HG03045 (cell line): ENCODE measurements at regions not wholly inside any gene's neighbourhood (a gene's known extent, or its start where the extent isn't known, plus 50 kb on each side); places are given as distances from the start of the nearest gene placed in this dataset.

ENCODE experiments used
- ATAC-seq: cut with Tn5 transposase; IDR thresholded peaks from one replicate; pipeline ENCODE4 v1.9.1; 2021; ENCODE audit warnings: mild to moderate bottlenecking, moderate library complexity; ENCODE audit not compliant: unreplicated experiment

GRCh38 chr6:14422917-14423316, 305.3 kb downstream of the CD83 start:
- no peak for ATAC-seq

DNA sequence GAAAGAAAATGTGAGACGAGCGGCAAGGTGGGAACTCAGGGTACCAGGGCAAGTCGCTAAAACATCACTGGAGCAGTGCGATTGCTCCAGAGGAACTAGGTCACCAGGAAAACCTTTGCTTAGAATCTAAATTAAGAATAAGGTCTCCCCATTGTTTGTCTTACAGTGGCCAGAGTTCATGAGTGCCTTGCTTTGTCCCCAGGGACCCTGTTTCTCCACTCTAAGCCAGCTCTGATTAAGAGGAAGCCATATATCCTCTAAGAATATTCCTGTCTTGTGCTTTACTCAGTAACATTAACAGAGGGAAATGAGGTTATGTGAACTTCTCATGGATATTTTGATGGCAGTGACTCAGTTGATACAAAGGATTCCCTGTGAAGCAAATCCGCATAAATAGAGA, 305.8 kb downstream of the CD83 start:
- no peak for ATAC-seq

GRCh38 chr6:14423955-14424354, 306.4 kb downstream of the CD83 start:
- no peak for ATAC-seq

- no peak for ATAC-seq
These were observed 308.2 kb downstream of the CD83 start for GRCh38 chr6:14425805-14426204.

GRCh38 chr6:14426281-14426680, 308.7 kb downstream of the CD83 start:
- no peak for ATAC-seq

GRCh38 chr6:14428269-14428668, 310.7 kb downstream of the CD83 start:
- ATAC-seq, result no peak

DNA sequence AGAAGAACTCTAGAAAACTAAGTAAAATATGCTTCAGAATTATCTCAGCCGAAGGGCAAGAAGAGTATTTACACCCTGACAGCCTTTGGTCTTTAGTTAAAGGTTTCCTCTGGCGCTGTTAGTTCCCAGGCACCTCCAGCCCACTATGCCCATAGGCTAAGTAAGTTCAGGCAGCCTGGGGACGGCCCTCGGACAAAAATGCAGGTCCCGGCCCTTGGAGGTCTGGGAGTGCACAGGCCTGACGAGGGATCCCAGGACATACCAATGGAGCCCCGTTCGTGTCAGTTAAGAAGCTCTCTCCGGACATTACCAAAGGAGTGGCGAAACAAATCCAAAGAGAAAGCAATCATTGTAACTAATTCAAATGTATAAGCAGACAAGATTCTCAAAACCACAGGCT, 311.8 kb downstream of the CD83 start:
- no peak for ATAC-seq

DNA sequence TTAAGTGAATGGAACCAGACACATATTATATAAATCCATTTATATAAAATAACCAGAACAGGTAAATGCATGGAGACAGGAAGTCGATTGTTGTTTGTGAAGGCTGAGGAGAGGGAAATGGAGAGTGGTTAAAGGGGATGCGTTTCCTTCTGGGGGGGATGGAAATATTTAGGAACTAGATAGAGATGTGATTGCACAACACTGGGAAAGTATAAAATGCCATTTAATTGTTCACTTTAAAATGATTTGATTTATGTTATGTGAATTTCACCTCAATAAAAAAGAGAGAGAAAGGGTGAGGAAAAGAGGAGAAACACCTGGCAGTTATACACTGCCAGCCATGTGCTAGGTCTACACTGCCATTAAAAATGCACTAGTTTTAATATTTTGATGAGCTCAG, 312.6 kb downstream of the CD83 start:
- no peak for ATAC-seq

- no peak for ATAC-seq
These were observed 314.1 kb downstream of the CD83 start for GRCh38 chr6:14431385-14432330.

GRCh38 chr6:14434916-14435690, 317.5 kb downstream of the CD83 start:
- ATAC-seq, result no peak

DNA sequence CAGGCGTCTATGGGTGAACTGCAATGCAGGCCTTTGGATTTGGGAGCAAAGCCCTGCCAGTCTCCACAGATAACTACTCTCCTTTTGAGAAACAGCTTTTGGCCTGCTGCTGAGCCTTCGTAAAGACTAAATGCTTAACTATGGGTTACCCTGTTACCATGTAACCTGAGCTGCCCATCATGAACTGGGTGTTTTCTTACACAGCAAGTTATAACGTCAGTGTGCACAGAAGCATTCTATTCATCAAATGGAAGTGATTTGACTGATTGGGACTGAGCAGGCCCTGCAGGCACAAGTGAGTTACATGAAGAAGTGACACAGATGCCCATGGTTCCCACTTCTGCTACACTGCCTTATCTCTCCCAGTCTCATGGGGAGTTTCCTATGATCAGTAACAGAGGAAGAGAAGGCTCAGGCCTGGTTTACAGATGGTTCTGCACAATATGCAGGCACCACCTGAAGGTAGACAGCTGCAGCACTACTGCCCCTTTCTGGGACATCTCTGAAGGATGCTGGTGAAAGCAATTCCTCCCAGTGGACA, 319.1 kb downstream of the CD83 start:
- no peak for ATAC-seq

DNA sequence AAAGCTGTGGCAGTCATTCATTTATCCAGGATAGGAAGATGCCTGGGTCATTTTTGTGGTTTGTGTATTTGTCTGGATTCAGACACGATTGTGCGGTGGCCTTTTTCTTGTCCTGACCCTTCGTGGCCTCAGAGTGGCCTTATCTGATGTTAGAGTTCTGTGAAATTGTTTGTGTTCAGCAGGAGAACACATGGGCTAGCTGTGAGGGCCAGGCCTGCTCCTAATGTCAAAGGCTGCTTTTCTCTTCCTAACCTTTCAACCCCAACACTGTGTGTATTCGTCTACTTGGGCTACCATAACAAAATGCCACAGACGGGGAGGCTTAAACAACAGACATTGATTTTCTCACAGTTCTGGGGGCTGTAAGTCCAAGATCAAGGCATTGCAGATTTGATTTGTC, 321.8 kb downstream of the CD83 start:
- ATAC-seq, result no peak

DNA sequence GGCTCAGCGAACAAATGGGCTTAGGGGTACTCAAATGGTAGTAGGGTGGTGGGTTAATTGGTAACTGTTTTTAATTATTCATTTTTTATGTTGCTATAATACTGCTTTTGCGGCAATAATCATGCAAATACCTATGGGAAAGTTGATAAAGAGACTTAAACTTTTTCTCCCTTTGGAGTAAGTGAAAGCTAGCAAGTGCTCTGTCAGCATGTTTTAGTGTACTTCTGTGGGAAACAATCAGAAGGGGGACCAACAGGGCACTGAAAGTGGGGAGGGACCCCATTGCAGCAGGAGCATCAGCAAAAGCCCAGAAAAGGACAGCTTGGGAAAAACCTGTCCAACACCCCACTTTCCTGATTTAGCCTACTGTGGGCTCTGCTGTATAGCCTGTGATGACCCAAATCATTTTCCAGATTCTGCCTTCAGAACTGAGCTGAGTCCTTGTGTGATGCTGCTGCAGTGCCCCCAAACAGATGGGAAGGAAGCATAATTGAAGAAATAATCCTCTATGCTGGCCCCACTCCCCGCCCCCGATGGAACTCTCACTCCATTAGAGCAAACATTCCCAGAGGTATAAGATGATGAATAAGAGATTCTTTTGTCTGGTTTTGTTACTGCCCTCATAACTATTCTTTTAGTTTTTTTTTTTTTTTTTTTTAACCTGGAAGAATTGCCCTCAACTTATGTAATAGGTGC, 322.8 kb downstream of the CD83 start:
- no peak for ATAC-seq

- no peak for ATAC-seq
These were observed 323.6 kb downstream of the CD83 start for GRCh38 chr6:14440940-14441781.

DNA sequence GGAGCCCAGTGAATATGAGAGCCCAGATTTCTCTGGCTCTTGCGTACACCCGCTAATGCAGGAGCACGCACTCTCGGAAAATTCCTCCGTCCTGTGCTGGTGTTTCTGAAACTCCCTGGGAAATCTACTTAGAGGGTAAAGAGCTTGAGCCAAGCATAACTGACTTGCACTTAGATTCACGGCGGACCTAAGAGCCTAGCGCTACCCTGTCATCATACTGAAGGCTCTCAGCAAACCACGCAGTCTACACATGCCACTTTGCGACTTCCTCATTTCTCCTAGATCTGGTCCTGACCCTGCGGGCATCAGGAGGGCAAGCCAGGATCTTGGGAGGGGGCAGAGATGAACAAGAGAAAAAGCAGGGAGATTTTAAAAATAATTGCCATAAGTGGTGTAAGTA, 324.7 kb downstream of the CD83 start:
- ATAC-seq, result no peak

- ATAC-seq, result no peak
These were observed 326.2 kb downstream of the CD83 start for GRCh38 chr6:14443629-14444268.

GRCh38 chr6:14444295-14444972, 326.9 kb downstream of the CD83 start:
- ATAC-seq, result no peak

DNA sequence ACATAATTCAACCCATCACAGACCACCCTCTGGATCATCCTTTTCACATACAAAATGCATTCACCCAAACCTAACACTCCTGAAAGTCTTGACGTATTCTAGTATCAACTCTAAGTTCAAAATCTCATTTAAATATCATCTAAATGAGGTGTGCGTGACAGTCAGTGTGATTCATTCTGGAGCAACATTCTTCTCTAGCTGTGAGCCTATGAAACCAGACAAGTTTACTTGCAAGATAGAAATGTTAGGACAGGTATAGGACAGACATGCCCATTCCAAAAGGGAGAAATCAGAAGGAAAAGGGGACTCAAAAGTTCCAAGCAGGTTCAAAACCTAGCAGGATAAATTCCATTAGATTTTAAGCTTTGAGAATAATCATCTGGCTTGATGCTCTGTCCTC, 329.7 kb downstream of the CD83 start:
- ATAC-seq, result no peak

- ATAC-seq, result no peak
These were observed 330.7 kb downstream of the CD83 start for GRCh38 chr6:14448246-14448645.
